ENCODE measurements at regions not wholly inside any gene's neighbourhood (a gene's known extent, or its start where the extent isn't known, plus 50 kb on each side); places are given as distances from the start of the nearest gene placed in this dataset.

DNA sequence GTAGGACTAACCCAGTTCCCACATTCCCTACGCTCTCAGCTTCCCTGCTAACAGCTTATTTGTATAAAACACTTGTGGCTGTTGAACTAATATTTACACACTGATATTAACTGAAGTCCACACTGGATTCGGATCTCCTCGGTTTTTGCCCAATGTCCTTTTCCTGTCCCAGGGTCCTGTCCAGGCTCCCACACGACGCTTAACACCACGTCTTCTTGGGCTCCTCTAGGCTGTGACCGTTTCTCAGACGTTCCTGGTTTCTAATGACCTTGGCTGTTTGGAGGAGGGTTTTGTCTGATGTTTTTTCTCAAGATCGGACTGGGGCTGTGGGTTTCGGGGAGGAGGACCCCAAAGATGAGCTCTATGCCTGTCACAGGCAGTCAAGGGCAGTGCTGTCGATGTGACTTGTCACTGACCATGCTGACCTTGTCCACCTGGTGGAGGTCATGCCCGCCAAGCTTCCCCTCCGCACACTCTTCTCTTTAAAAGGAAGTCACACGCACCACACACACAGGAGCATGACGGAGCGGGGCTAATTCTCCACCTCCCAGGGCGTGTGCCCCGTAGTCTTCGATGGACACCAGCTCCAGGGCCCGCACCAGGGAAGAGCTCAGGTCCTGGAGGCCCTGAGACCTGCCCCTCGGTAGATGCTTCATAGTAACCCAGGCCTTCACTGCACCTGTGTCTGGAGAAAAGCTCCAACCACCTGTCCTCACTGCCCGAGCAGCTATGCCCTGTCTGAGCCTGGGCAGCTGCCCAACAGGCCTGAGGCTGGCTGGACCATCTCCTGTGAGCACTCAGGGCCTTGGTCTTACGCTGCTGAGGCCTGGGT is 72.0 kb downstream of the TTLL2 start (continued):
- TF ChIP-seq, protein P1, sequence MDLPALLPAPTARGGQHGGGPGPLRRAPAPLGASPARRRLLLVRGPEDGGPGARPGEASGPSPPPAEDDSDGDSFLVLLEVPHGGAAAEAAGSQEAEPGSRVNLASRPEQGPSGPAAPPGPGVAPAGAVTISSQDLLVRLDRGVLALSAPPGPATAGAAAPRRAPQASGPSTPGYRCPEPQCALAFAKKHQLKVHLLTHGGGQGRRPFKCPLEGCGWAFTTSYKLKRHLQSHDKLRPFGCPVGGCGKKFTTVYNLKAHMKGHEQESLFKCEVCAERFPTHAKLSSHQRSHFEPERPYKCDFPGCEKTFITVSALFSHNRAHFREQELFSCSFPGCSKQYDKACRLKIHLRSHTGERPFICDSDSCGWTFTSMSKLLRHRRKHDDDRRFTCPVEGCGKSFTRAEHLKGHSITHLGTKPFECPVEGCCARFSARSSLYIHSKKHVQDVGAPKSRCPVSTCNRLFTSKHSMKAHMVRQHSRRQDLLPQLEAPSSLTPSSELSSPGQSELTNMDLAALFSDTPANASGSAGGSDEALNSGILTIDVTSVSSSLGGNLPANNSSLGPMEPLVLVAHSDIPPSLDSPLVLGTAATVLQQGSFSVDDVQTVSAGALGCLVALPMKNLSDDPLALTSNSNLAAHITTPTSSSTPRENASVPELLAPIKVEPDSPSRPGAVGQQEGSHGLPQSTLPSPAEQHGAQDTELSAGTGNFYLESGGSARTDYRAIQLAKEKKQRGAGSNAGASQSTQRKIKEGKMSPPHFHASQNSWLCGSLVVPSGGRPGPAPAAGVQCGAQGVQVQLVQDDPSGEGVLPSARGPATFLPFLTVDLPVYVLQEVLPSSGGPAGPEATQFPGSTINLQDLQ (CRISPR knock-in tag; IDR thresholded peaks at IDR 0.05), result no peak
- TF ChIP-seq, protein P2, sequence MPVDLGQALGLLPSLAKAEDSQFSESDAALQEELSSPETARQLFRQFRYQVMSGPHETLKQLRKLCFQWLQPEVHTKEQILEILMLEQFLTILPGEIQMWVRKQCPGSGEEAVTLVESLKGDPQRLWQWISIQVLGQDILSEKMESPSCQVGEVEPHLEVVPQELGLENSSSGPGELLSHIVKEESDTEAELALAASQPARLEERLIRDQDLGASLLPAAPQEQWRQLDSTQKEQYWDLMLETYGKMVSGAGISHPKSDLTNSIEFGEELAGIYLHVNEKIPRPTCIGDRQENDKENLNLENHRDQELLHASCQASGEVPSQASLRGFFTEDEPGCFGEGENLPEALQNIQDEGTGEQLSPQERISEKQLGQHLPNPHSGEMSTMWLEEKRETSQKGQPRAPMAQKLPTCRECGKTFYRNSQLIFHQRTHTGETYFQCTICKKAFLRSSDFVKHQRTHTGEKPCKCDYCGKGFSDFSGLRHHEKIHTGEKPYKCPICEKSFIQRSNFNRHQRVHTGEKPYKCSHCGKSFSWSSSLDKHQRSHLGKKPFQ (CRISPR knock-in tag; IDR thresholded peaks at IDR 0.05; ENCODE audit: insufficient replicate concordance), result peak; percentile 69
- TF ChIP-seq ZNF446 (CRISPR knock-in tag; IDR thresholded peaks at IDR 0.05) (no peak), ZNF253 (CRISPR knock-in tag; IDR thresholded peaks at IDR 0.05; ENCODE audit: borderline replicate concordance) (no peak), EZH2 (conservative IDR thresholded peaks at IDR 0.05; ENCODE audit: low read depth, low read length) (no peak), HMGA1 (CRISPR knock-in tag; conservative IDR thresholded peaks at IDR 0.05) (no peak), NFE2 (CRISPR knock-in tag; IDR thresholded peaks at IDR 0.05) (no peak), NFATC3 (CRISPR knock-in tag; IDR thresholded peaks at IDR 0.05) (no peak), ZNF781 (CRISPR knock-in tag; IDR thresholded peaks at IDR 0.05; ENCODE audit: borderline replicate concordance, not compliant biosample characterization) (no peak), ZNF709 (CRISPR knock-in tag; IDR thresholded peaks at IDR 0.05) (no peak), ELF3 (CRISPR knock-in tag; IDR thresholded peaks at IDR 0.05) (peak; percentile 69; the same call in 1 of the 2 replicates), ZNF232 (CRISPR knock-in tag; IDR thresholded peaks at IDR 0.05; ENCODE audit: borderline replicate concordance) (peak; percentile 48; the same call in 1 of the 2 replicates), ZNF350 (CRISPR knock-in tag; IDR thresholded peaks at IDR 0.05; ENCODE audit: borderline replicate concordance, low read depth) (peak; percentile 34; the same call in 1 of the 2 replicates), ZSCAN12 (CRISPR knock-in tag; IDR thresholded peaks at IDR 0.05) (no peak)
- TF ChIP-seq, protein P3, sequence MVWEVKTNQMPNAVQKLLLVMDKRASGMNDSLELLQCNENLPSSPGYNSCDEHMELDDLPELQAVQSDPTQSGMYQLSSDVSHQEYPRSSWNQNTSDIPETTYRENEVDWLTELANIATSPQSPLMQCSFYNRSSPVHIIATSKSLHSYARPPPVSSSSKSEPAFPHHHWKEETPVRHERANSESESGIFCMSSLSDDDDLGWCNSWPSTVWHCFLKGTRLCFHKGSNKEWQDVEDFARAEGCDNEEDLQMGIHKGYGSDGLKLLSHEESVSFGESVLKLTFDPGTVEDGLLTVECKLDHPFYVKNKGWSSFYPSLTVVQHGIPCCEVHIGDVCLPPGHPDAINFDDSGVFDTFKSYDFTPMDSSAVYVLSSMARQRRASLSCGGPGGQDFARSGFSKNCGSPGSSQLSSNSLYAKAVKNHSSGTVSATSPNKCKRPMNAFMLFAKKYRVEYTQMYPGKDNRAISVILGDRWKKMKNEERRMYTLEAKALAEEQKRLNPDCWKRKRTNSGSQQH (CRISPR knock-in tag; IDR thresholded peaks at IDR 0.05; ENCODE audit: low read depth), result no peak
- TF ChIP-seq, protein P4, sequence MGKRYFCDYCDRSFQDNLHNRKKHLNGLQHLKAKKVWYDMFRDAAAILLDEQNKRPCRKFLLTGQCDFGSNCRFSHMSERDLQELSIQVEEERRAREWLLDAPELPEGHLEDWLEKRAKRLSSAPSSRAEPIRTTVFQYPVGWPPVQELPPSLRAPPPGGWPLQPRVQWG (CRISPR knock-in tag; IDR thresholded peaks at IDR 0.05; ENCODE audit: borderline replicate concordance, low read depth), result no peak
- TF ChIP-seq, protein P5, sequence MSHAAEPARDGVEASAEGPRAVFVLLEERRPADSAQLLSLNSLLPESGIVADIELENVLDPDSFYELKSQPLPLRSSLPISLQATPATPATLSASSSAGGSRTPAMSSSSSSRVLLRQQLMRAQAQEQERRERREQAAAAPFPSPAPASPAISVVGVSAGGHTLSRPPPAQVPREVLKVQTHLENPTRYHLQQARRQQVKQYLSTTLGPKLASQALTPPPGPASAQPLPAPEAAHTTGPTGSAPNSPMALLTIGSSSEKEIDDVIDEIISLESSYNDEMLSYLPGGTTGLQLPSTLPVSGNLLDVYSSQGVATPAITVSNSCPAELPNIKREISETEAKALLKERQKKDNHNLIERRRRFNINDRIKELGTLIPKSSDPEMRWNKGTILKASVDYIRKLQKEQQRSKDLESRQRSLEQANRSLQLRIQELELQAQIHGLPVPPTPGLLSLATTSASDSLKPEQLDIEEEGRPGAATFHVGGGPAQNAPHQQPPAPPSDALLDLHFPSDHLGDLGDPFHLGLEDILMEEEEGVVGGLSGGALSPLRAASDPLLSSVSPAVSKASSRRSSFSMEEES (CRISPR knock-in tag; IDR thresholded peaks at IDR 0.05), result no peak
- TF ChIP-seq, protein P6, sequence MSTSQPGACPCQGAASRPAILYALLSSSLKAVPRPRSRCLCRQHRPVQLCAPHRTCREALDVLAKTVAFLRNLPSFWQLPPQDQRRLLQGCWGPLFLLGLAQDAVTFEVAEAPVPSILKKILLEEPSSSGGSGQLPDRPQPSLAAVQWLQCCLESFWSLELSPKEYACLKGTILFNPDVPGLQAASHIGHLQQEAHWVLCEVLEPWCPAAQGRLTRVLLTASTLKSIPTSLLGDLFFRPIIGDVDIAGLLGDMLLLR (CRISPR knock-in tag; IDR thresholded peaks at IDR 0.05), result no peak
- TF ChIP-seq, protein P7, sequence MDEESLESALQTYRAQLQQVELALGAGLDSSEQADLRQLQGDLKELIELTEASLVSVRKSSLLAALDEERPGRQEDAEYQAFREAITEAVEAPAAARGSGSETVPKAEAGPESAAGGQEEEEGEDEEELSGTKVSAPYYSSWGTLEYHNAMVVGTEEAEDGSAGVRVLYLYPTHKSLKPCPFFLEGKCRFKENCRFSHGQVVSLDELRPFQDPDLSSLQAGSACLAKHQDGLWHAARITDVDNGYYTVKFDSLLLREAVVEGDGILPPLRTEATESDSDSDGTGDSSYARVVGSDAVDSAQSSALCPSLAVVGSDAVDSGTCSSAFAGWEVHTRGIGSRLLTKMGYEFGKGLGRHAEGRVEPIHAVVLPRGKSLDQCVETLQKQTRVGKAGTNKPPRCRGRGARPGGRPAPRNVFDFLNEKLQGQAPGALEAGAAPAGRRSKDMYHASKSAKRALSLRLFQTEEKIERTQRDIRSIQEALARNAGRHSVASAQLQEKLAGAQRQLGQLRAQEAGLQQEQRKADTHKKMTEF (CRISPR knock-in tag; IDR thresholded peaks at IDR 0.05), result peak; percentile 79; the same call in 1 of the 2 replicates
